K562 (cell line): ENCODE measurements at regions not wholly inside any gene's neighbourhood (a gene's known extent, or its start where the extent isn't known, plus 50 kb on each side); places are given as distances from the start of the nearest gene placed in this dataset.

Experiments used
- ATAC-seq: fragments of 200-7000 bp; cut with Tn5 transposase; 3 replicates; pipeline ENCODE4 v1.9.1; 2020; ENCODE audit warnings: moderate library complexity
- BruUV-seq: library from RNA; stranded (reverse); fragments of 400-500 nt; replicated peaks from 2 replicates; lab custom pipeline; 2021; lab: Mats Ljungman, UMichigan
- CTCF ChIA-PET: fragments of 300-600 bp; formaldehyde crosslinking; extraction: SDS; loops from one replicate; lab custom pipeline; 2021; ENCODE audit warnings: low intra/inter-chr PET ratio; lab: Yijun Ruan, JAX
- POLR2A ChIA-PET: fragments of 300-600, 350-650 bp; sonication (Branson Sonifier 250); formaldehyde crosslinking; extraction: SDS; loops from one replicate; lab custom pipeline; 2021; ENCODE audit warnings: antibody characterized with exemption, inconsistent platforms; lab: Yijun Ruan, JAX
- DNase-seq, 4 experiments: peaks; one replicate each; pipeline versions ENCODE4 v3.0.0 to v3.0.0-alpha.2; 2011 to 2018; ENCODE audit warnings: low spot score in 3 of 4, mixed read lengths in 3 of 4; ENCODE audit errors: extremely low read depth in 1 of 4
- FAIRE-seq: peaks from 2 replicates; lab custom pipeline; 2011; peaks lifted over from hg19 to GRCh38; lab: Jason Lieb, UNC
- H2AFZ ChIP-seq: 2 replicates; pipeline ENCODE4 v1.6.0; 2011; ENCODE audit warnings: low read depth, low read length, control low read depth, inconsistent platforms
- H3K27ac ChIP-seq: fragments of 200-600 bp; 3 replicates; pipeline ENCODE4 v1.8.0; 2011; ENCODE audit warnings: low read depth, mild to moderate bottlenecking, control low read depth, inconsistent platforms, low read length, moderate library complexity, mixed read lengths; ENCODE audit errors: extremely low read depth
- H3K27me3 ChIP-seq, 2 experiments: fragments of 300-600 bp in 1 of 2; 2 replicates in 1 of 2; 3 replicates in 1 of 2; pipeline versions ENCODE4 v1.6.0 to v1.8.0; 2011; ENCODE audit warnings: inconsistent platforms in 2 of 2, low read length in 2 of 2, mild to moderate bottlenecking in 1 of 2, mixed read lengths in 1 of 2, moderate library complexity in 1 of 2; ENCODE audit not compliant: control insufficient read depth in 2 of 2, insufficient read depth in 2 of 2
- H3K36me3 ChIP-seq: fragments of 300-600 bp; 3 replicates; pipeline ENCODE4 v1.8.0; 2011; ENCODE audit warnings: mild to moderate bottlenecking, low read length, inconsistent platforms; ENCODE audit not compliant: control insufficient read depth, insufficient read depth
- H3K4me1 ChIP-seq, 2 experiments: fragments of 200-600 bp in 1 of 2; replicated peaks in 1 of 2; 2 replicates in 1 of 2; 3 replicates in 1 of 2; pipeline versions ENCODE4 v1.5.1 to v1.8.0; 2011; ENCODE audit warnings: inconsistent platforms in 2 of 2, low read length in 2 of 2, mild to moderate bottlenecking in 1 of 2, mixed read lengths in 1 of 2, moderate library complexity in 1 of 2; ENCODE audit not compliant: control insufficient read depth in 2 of 2, insufficient read depth in 2 of 2
- H3K4me2 ChIP-seq: 2 replicates; pipeline ENCODE4 v1.6.1; 2011; ENCODE audit warnings: low read length, control low read depth, inconsistent platforms, mixed read lengths; ENCODE audit not compliant: insufficient read depth
- H3K4me3 ChIP-seq: fragments of 200-600 bp; sonication (generic), shearing (Covaris generic); 2 replicates; pipeline ENCODE4 v1.5.1; 2016; ENCODE audit warnings: control low read depth, inconsistent platforms
- H3K79me2 ChIP-seq: fragments of 200-600 bp; 3 replicates; pipeline ENCODE4 v1.8.0; 2011; ENCODE audit warnings: low read length, inconsistent platforms; ENCODE audit not compliant: control insufficient read depth, insufficient read depth
- H3K9ac ChIP-seq, 2 experiments: 2 replicates each; pipeline versions ENCODE4 v1.6.0 to v1.6.1; 2011; ENCODE audit warnings: low read depth in 2 of 2, low read length in 2 of 2, control low read depth in 1 of 2, inconsistent platforms in 1 of 2, mild to moderate bottlenecking in 1 of 2, mixed read lengths in 1 of 2; ENCODE audit not compliant: insufficient read depth in 1 of 2
- H3K9me1 ChIP-seq: one replicate; pipeline ENCODE4 v1.6.0; 2011; ENCODE audit warnings: inconsistent platforms, mild to moderate bottlenecking, low read length, moderate library complexity; ENCODE audit not compliant: control insufficient read depth, insufficient read depth
- H3K9me3 ChIP-seq: replicated peaks from 2 replicates; pipeline ENCODE4 v1.5.1; 2011; ENCODE audit warnings: low read depth, low read length, inconsistent platforms; ENCODE audit not compliant: control insufficient read depth, insufficient read depth
- H4K20me1 ChIP-seq: replicated peaks from 2 replicates; pipeline ENCODE4 v1.6.1; 2011; ENCODE audit warnings: low read length, inconsistent platforms, mixed read lengths; ENCODE audit not compliant: control insufficient read depth, insufficient read depth
- KLF6 ChIP-seq: fragments of 250-450 bp; sonication (Bioruptor Pico); IDR thresholded peaks from 2 replicates; pipeline ENCODE4 v1.4.0; 2020; ENCODE audit warnings: mild to moderate bottlenecking, moderate library complexity, borderline replicate concordance
- NCOA4 ChIP-seq: fragments of 450-650 bp; IDR thresholded peaks from 2 replicates; pipeline ENCODE4 v1.6.1; 2018; ENCODE audit warnings: mild to moderate bottlenecking; ENCODE audit not compliant: partially characterized antibody
- NEUROD1 ChIP-seq: fragments of 150-350 bp; IDR thresholded peaks from 2 replicates; pipeline ENCODE4 v1.6.1; 2014; ENCODE audit warnings: borderline replicate concordance, low read length, low read depth; ENCODE audit not compliant: partially characterized antibody
- NFRKB ChIP-seq: fragments of 450-650 bp; IDR thresholded peaks from 2 replicates; pipeline ENCODE4 v1.6.1; 2016; ENCODE audit warnings: low read depth
- ZNF316 ChIP-seq: fragments of 450-650 bp; IDR thresholded peaks from 2 replicates; pipeline ENCODE4 v1.6.1; 2016
- in situ Hi-C: fragments of 300-500 bp; cut with MboI; formaldehyde crosslinking; loops from 4 replicates; pipeline ENCODE4 v1.15.0; 2018; ENCODE audit warnings: inconsistent platforms, mixed read lengths
- intact Hi-C: fragments of 100-400 bp; cut with micrococcal nuclease; formaldehyde crosslinking; loops from 2 replicates; pipeline ENCODE4 v1.14.2; 2022
- TF ChIP-seq, protein P1 (sequence below): fragments of 450-650 bp; IDR thresholded peaks from 2 replicates; pipeline ENCODE4 v1.6.1; 2018; ENCODE audit warnings: mild to moderate bottlenecking, low read depth; ENCODE audit not compliant: partially characterized antibody

DNA sequence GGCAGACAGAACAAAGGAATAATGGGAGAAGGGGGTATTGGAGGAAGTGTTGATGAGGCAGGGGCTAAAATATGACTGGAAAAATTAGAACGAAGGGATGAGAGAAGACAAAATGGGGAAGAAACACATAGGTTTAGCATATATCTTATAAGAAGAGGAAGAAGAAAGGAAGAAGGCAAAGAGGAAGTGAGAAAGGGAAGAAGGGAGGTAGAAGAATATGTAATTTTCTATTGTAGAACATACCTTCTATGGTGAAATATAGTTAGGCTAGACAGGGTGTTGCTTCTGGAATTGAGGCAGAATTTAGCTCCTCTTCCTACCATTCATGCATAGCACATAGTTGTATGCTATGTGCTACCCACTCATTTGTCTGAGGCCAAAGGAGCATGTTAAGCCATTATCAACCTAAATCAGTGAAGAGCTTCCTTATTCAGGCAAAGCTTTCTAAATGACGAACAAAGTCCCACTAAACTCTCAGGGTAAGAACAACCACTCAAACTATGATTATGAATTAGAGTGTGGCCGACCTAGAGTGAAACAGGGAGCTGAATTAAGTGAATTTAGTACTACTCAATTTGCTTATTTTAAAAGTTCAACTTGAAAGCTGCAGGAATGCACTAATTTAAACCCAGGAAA, 180.9 kb upstream of the GALNT5 start (continued):
- TF ChIP-seq, protein P1, sequence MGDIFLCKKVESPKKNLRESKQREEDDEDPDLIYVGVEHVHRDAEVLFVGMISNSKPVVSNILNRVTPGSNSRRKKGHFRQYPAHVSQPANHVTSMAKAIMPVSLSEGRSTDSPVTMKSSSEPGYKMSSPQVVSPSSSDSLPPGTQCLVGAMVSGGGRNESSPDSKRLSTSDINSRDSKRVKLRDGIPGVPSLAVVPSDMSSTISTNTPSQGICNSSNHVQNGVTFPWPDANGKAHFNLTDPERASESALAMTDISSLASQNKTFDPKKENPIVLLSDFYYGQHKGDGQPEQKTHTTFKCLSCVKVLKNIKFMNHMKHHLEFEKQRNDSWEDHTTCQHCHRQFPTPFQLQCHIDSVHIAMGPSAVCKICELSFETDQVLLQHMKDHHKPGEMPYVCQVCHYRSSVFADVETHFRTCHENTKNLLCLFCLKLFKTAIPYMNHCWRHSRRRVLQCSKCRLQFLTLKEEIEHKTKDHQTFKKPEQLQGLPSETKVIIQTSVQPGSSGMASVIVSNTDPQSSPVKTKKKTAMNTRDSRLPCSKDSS: no peak
- no peak for TF ChIP-seq NEUROD1
- TF ChIP-seq NCOA4: no peak
- TF ChIP-seq KLF6 (CRISPR knock-in tag): no peak

GRCh38 chr2:157077753-157078350, 179.7 kb upstream of the GALNT5 start:
- in situ Hi-C loops: no loop called here
- intact Hi-C loops: no loop called here
- POLR2A ChIA-PET: interaction anchor here (0.6 kb wide), 1 partner anchor 550 kb away, joined by 3 read pairs; no protein-coding TSS in a partner anchor
- H3K36me3 ChIP-seq: no peaks in the 10 kb centered on the region
- H3K4me2 ChIP-seq: no peak overlapping the region
- H3K4me3 ChIP-seq: no peak overlapping the region
- no peaks in the 10 kb centered on the region for H3K9me3 ChIP-seq
- H3K27ac ChIP-seq: no peak overlapping the region
- ATAC-seq (no peak), FAIRE-seq (no peak)
- CTCF ChIA-PET: no interaction called here
- TF ChIP-seq ZNF316 (0 out of 2 replicates have a peak, but pooled peaks have one; percentile 25), NFRKB (no peak)
- TF ChIP-seq, all 486 proteins: peak for 1
- H3K4me1 ChIP-seq: no peaks in the 10 kb centered on the region; a peak in 1 of 5 replicates
- no peaks in the 10 kb centered on the region for H3K79me2 ChIP-seq
- H3K9ac ChIP-seq: no peak overlapping the region
- DNase-seq: no peak
- no peaks in the 10 kb centered on the region for H3K27me3 ChIP-seq
- no peaks in the 10 kb centered on the region for H4K20me1 ChIP-seq
- BruUV-seq: no TSS peak
- H2AFZ ChIP-seq: no peak overlapping the region
- no peaks in the 10 kb centered on the region for H3K9me1 ChIP-seq
